H1 (cell line): ENCODE measurements at regions not wholly inside any gene's neighbourhood (a gene's known extent, or its start where the extent isn't known, plus 50 kb on each side); places are given as distances from the start of the nearest gene placed in this dataset.

ENCODE experiments used
- CTCF ChIA-PET: fragments of 300-600 bp; sonication (Branson Sonifier 250); formaldehyde crosslinking; loops from one replicate; lab custom pipeline; 2021; ENCODE audit not compliant: partially characterized antibody; lab: Charles Lee
- POLR2A ChIA-PET: fragments of 300-600 bp; sonication (Branson Sonifier 250); formaldehyde crosslinking; loops from one replicate; lab custom pipeline; 2021; ENCODE audit warnings: inconsistent platforms; ENCODE audit not compliant: partially characterized antibody; lab: Charles Lee
- DNase-seq, 2 experiments: peaks; one replicate each; pipeline versions ENCODE4 v3.0.0 to v3.0.0-alpha.2; 2010 to 2022; ENCODE audit warnings: low spot score in 2 of 2, low read depth in 1 of 2, mixed read lengths in 1 of 2
- FAIRE-seq: peaks from 2 replicates; lab custom pipeline; 2011; peaks lifted over from hg19 to GRCh38; lab: Jason Lieb, UNC
- H2AFZ ChIP-seq: 2 replicates; pipeline ENCODE4 v1.8.1; 2012; ENCODE audit warnings: low read length, inconsistent platforms
- H2AK5ac ChIP-seq: 2 replicates; pipeline ENCODE4 v1.6.1; 2013; ENCODE audit warnings: low read depth, low read length
- H2BK120ac ChIP-seq: replicated peaks from 2 replicates; pipeline ENCODE3; 2013; ENCODE audit warnings: low read depth, low read length, inconsistent platforms
- H2BK12ac ChIP-seq: 2 replicates; pipeline ENCODE4 v1.6.1; 2013; ENCODE audit warnings: low read depth, low read length
- H2BK15ac ChIP-seq: 2 replicates; pipeline ENCODE4 v1.6.1; 2013; ENCODE audit warnings: low read length
- H2BK20ac ChIP-seq: 2 replicates; pipeline ENCODE4 v1.6.1; 2013; ENCODE audit warnings: low read length
- H2BK5ac ChIP-seq: 2 replicates; pipeline ENCODE4 v1.6.1; 2013; ENCODE audit warnings: low read depth, low read length
- H3K14ac ChIP-seq: 2 replicates; pipeline ENCODE4 v1.6.1; 2013; ENCODE audit warnings: inconsistent platforms; ENCODE audit not compliant: insufficient read length
- H3K18ac ChIP-seq: 2 replicates; pipeline ENCODE4 v1.6.1; 2013; ENCODE audit warnings: low read length; ENCODE audit errors: extremely low read depth
- H3K23ac ChIP-seq: 2 replicates; pipeline ENCODE4 v1.6.1; 2013; ENCODE audit warnings: inconsistent platforms; ENCODE audit not compliant: insufficient read length
- H3K23me2 ChIP-seq: 2 replicates; pipeline ENCODE4 v1.6.1; 2013; ENCODE audit warnings: low read depth, low read length
- H3K27ac ChIP-seq: 2 replicates; pipeline ENCODE4 v1.6.1; 2011; ENCODE audit warnings: low read depth, low read length, inconsistent platforms
- H3K27me3 ChIP-seq, 4 experiments: replicated peaks in 1 of 4; 1 replicate in 1 of 4; 2 replicates in 3 of 4; pipeline versions ENCODE4 v1.6.1 to v1.8.1; 2011 to 2013; ENCODE audit warnings: low read length in 3 of 4, mild to moderate bottlenecking in 3 of 4, inconsistent platforms in 2 of 4, mixed read lengths in 2 of 4, moderate library complexity in 1 of 4; ENCODE audit not compliant: control insufficient read depth in 3 of 4, insufficient read depth in 3 of 4; ENCODE audit errors: extremely low read depth in 1 of 4
- H3K36me3 ChIP-seq, 4 experiments: 2 replicates each; pipeline versions ENCODE4 v1.6.1 to v1.8.1; 2011 to 2013; ENCODE audit warnings: mild to moderate bottlenecking in 4 of 4, low read length in 3 of 4, moderate library complexity in 2 of 4, control low read depth in 1 of 4, inconsistent platforms in 1 of 4; ENCODE audit not compliant: insufficient read depth in 4 of 4, control insufficient read depth in 2 of 4
- H3K4ac ChIP-seq: replicated peaks from 2 replicates; pipeline ENCODE3; 2013; ENCODE audit warnings: low read length, low read depth, mixed read lengths, inconsistent platforms; ENCODE audit not compliant: insufficient read length
- H3K4me1 ChIP-seq, 4 experiments: replicated peaks in 1 of 4; 1 replicate in 1 of 4; 2 replicates in 3 of 4; pipeline versions ENCODE4 v1.6.1 to v1.8.1; 2011 to 2013; ENCODE audit warnings: low read length in 3 of 4, inconsistent platforms in 2 of 4, mixed read lengths in 1 of 4; ENCODE audit not compliant: insufficient read depth in 4 of 4, control insufficient read depth in 3 of 4
- H3K4me2 ChIP-seq, 2 experiments: 2 replicates each; pipeline versions ENCODE4 v1.6.1 to v1.8.1; 2011 to 2013; ENCODE audit warnings: low read depth in 2 of 2, low read length in 2 of 2, control low read depth in 1 of 2, inconsistent platforms in 1 of 2, mild to moderate bottlenecking in 1 of 2; ENCODE audit not compliant: insufficient read depth in 1 of 2
- H3K4me3 ChIP-seq, 4 experiments: fragments of 200-600, 300-600 bp in 1 of 4; sonication (generic), shearing (Covaris generic), sonication (Bioruptor Twin) in 1 of 4; 2 replicates each; pipeline versions ENCODE4 v1.5.1 to v1.8.1; 2011 to 2016; ENCODE audit warnings: low read length in 4 of 4, low read depth in 3 of 4, control low read depth in 2 of 4, inconsistent platforms in 2 of 4, mild to moderate bottlenecking in 2 of 4, mixed read lengths in 1 of 4, moderate library complexity in 1 of 4; ENCODE audit not compliant: insufficient read depth in 2 of 4; ENCODE audit errors: extremely low read depth in 1 of 4
- H3K56ac ChIP-seq: replicated peaks from 2 replicates; pipeline ENCODE3; 2013; ENCODE audit warnings: low read depth, mild to moderate bottlenecking, mixed read lengths, low read length, inconsistent platforms; ENCODE audit not compliant: insufficient read length
- H3K79me1 ChIP-seq: 2 replicates; pipeline ENCODE4 v1.6.1; 2013; ENCODE audit warnings: low read depth, low read length, control low read depth
- H3K79me2 ChIP-seq, 2 experiments: 2 replicates each; pipeline versions ENCODE4 v1.6.1 to v1.8.1; 2012 to 2013; ENCODE audit warnings: low read length in 2 of 2, mild to moderate bottlenecking in 2 of 2, inconsistent platforms in 1 of 2; ENCODE audit not compliant: insufficient read depth in 2 of 2, control insufficient read depth in 1 of 2
- H3K9ac ChIP-seq, 4 experiments: replicated peaks in 1 of 4; 1 replicate in 1 of 4; 2 replicates in 3 of 4; pipeline versions ENCODE4 v1.6.1 to v1.8.1; 2011 to 2013; ENCODE audit warnings: low read depth in 3 of 4, low read length in 3 of 4, control low read depth in 2 of 4, mild to moderate bottlenecking in 2 of 4, moderate library complexity in 2 of 4, inconsistent platforms in 1 of 4; ENCODE audit errors: extremely low read depth in 1 of 4
- H3K9me3 ChIP-seq, 2 experiments: 2 replicates each; pipeline versions ENCODE4 v1.6.1 to v1.8.1; 2012 to 2013; ENCODE audit warnings: mild to moderate bottlenecking in 2 of 2, moderate library complexity in 2 of 2, control low read depth in 1 of 2, inconsistent platforms in 1 of 2, low read depth in 1 of 2, low read length in 1 of 2, mixed read lengths in 1 of 2; ENCODE audit not compliant: insufficient read depth in 2 of 2
- H4K20me1 ChIP-seq, 2 experiments: replicated peaks in 1 of 2; 2 replicates each; pipeline versions ENCODE3 to v1.8.1; 2011 to 2013; ENCODE audit warnings: inconsistent platforms in 2 of 2, low read length in 2 of 2, mild to moderate bottlenecking in 1 of 2; ENCODE audit not compliant: insufficient read depth in 2 of 2, control insufficient read depth in 1 of 2
- H4K5ac ChIP-seq: 2 replicates; pipeline ENCODE4 v1.6.1; 2013; ENCODE audit warnings: low read length, low read depth, mixed read lengths, inconsistent platforms; ENCODE audit not compliant: insufficient read length
- H4K8ac ChIP-seq: 2 replicates; pipeline ENCODE4 v1.8.0; 2013; ENCODE audit warnings: mild to moderate bottlenecking, moderate library complexity, low read length, inconsistent platforms; ENCODE audit not compliant: insufficient read depth; ENCODE audit errors: extremely low read depth
- H4K91ac ChIP-seq: replicated peaks from 2 replicates; pipeline ENCODE3; 2013; ENCODE audit warnings: low read length, mixed read lengths, inconsistent platforms; ENCODE audit not compliant: insufficient read length
- CEBPB ChIP-seq: IDR thresholded peaks from 2 replicates; pipeline ENCODE4 v1.6.1; 2012; ENCODE audit warnings: low read depth, low read length
- TEAD4 ChIP-seq: IDR thresholded peaks from 2 replicates; pipeline ENCODE4 v1.6.1; 2012; ENCODE audit warnings: low read depth, low read length, inconsistent platforms, mixed read lengths
- WGBS, 2 experiments: shearing (Covaris generic) in 1 of 2; methylation state at CpG; one replicate each; pipeline versions ENCODE4 v1.1.6 to v1.1.7; 2013 to 2015; ENCODE audit warnings: low lambda C conversion rate in 2 of 2, mixed read lengths in 2 of 2, inconsistent platforms in 1 of 2, low coverage in 1 of 2, missing lambda C conversion rate in 1 of 2; ENCODE audit not compliant: insufficient replicate concordance in 2 of 2, insufficient coverage in 1 of 2, insufficient read length in 1 of 2; ENCODE audit errors: extremely low coverage in 1 of 2, missing lambda C conversion rate in 1 of 2; 5-methylcytosine and 5-hydroxymethylcytosine counted together

- H3K4me1 ChIP-seq = peaks cover 0 to 2% (median under 1%) of the 10 kb centered on the region in 4 experiments; a peak in 2 of 7 replicates
- no peak overlapping the region for H3K23ac ChIP-seq
- H2BK20ac ChIP-seq = no peak overlapping the region
- no peak overlapping the region for H3K9ac ChIP-seq
- no peaks in the 10 kb centered on the region; the same call in 1 of the 2 replicates for H3K23me2 ChIP-seq
- H3K27ac ChIP-seq = no peak overlapping the region
- WGBS, 2 experiments = 91% methylated on average over 3 of the region's 3 CpGs; no CpG with 5 or more reads in 1 of the 2 experiments
- ChIA-PET CTCF (interaction anchor here (0.9 kb wide), 1 partner anchor 9 kb away, joined by 4 read pairs; no protein-coding TSS in a partner anchor), POLR2A (no interaction called here)
- no peak overlapping the region for H2BK12ac ChIP-seq
- H3K14ac ChIP-seq = no peak overlapping the region
- no peak overlapping the region for H3K18ac ChIP-seq
- no peak overlapping the region for H4K91ac ChIP-seq
- no peak overlapping the region for H4K8ac ChIP-seq
- H2AK5ac ChIP-seq = no peak overlapping the region
- H2BK120ac ChIP-seq = no peak overlapping the region
- no peaks in the 10 kb centered on the region for H3K9me3 ChIP-seq
- no peak overlapping the region for H2AFZ ChIP-seq
- no peaks in the 10 kb centered on the region for H3K36me3 ChIP-seq
- no peak overlapping the region for H4K5ac ChIP-seq
- no peak overlapping the region for H3K4me3 ChIP-seq
- H3K79me2 ChIP-seq = no peaks in the 10 kb centered on the region
- no peaks in the 10 kb centered on the region for H4K20me1 ChIP-seq
- no peaks in the 10 kb centered on the region for H3K79me1 ChIP-seq
- H2BK15ac ChIP-seq = no peak overlapping the region
- no peak overlapping the region for H2BK5ac ChIP-seq
- no peak overlapping the region for H3K56ac ChIP-seq
- H3K27me3 ChIP-seq = no peaks in the 10 kb centered on the region
- FAIRE-seq (no peak), DNase-seq (no peak)
- no peak overlapping the region for H3K4ac ChIP-seq
- no peak overlapping the region for H3K4me2 ChIP-seq
- no peak for TF ChIP-seq CEBPB
- TF ChIP-seq TEAD4 = no peak
Measured at GRCh38 chr20:48180618-48181017, 395.3 kb upstream of the SULF2 start.
